Loucy (cell line): ENCODE measurements at regions not wholly inside any gene's neighbourhood (a gene's known extent, or its start where the extent isn't known, plus 50 kb on each side); places are given as distances from the start of the nearest gene placed in this dataset.

Experiments used
- CTCF ChIP-seq: fragments of 200-600 bp; sonication (generic); conservative IDR thresholded peaks from 2 replicates; pipeline ENCODE4 v1.5.1; 2014; ENCODE audit warnings: mild to moderate bottlenecking, antibody characterized with exemption, low read length
- EZH2phosphoT487 ChIP-seq: fragments of 200-600 bp; IDR thresholded peaks from 2 replicates; pipeline ENCODE4 v1.6.1; 2018; ENCODE audit warnings: antibody characterized with exemption, mild to moderate bottlenecking, moderate library complexity, borderline replicate concordance

GRCh38 chr4:28426251-28426650 is 1565.6 kb downstream of the STIM2 start:
- no peak for TF ChIP-seq CTCF
- TF ChIP-seq EZH2phosphoT487: no peak
